H9 (cell line): ENCODE measurements at regions not wholly inside any gene's neighbourhood (a gene's known extent, or its start where the extent isn't known, plus 50 kb on each side); places are given as distances from the start of the nearest gene placed in this dataset.

Experiments used
- DNase-seq: peaks from one replicate; pipeline ENCODE4 v3.0.0-alpha.2; 2017
- H2AFZ ChIP-seq: one replicate; pipeline ENCODE4 v1.6.1; 2013; ENCODE audit warnings: mild to moderate bottlenecking, low read length, control low read depth, moderate library complexity
- H2AK5ac ChIP-seq: 2 replicates; pipeline ENCODE4 v1.6.1; 2013; ENCODE audit warnings: low read length, control low read depth, mixed read lengths; ENCODE audit not compliant: insufficient read length
- H2BK120ac ChIP-seq: one replicate; pipeline ENCODE4 v1.6.1; 2013; ENCODE audit warnings: low read depth, mild to moderate bottlenecking, low read length, control low read depth, inconsistent platforms; ENCODE audit not compliant: poor library complexity, severe bottlenecking
- H2BK12ac ChIP-seq: 2 replicates; pipeline ENCODE4 v1.6.1; 2013; ENCODE audit warnings: low read length, control low read depth, mixed read lengths, low read depth; ENCODE audit not compliant: insufficient read length
- H2BK15ac ChIP-seq: 2 replicates; pipeline ENCODE4 v1.6.1; 2013; ENCODE audit warnings: low read depth, low read length, control low read depth
- H2BK20ac ChIP-seq: one replicate; pipeline ENCODE4 v1.6.1; 2013; ENCODE audit warnings: low read depth, mild to moderate bottlenecking, low read length, control low read depth, inconsistent platforms; ENCODE audit not compliant: poor library complexity, severe bottlenecking
- H2BK5ac ChIP-seq: 2 replicates; pipeline ENCODE4 v1.6.1; 2013; ENCODE audit warnings: low read length, control low read depth, mixed read lengths; ENCODE audit not compliant: insufficient read length
- H3K14ac ChIP-seq: 2 replicates; pipeline ENCODE4 v1.6.1; 2013; ENCODE audit warnings: low read length, control low read depth; ENCODE audit not compliant: insufficient read depth
- H3K18ac ChIP-seq: 2 replicates; pipeline ENCODE4 v1.6.1; 2013; ENCODE audit warnings: low read depth, mild to moderate bottlenecking, mixed read lengths, low read length, control low read depth; ENCODE audit not compliant: insufficient read length
- H3K23ac ChIP-seq: 2 replicates; pipeline ENCODE4 v1.6.1; 2013; ENCODE audit warnings: low read length, control low read depth, mixed read lengths, low read depth; ENCODE audit not compliant: insufficient read length
- H3K23me2 ChIP-seq: 2 replicates; pipeline ENCODE4 v1.6.1; 2013; ENCODE audit warnings: low read depth, mild to moderate bottlenecking, mixed read lengths, low read length, control low read depth; ENCODE audit not compliant: insufficient read length, poor library complexity, severe bottlenecking
- H3K27ac ChIP-seq: 2 replicates; pipeline ENCODE4 v1.5.1; 2013; ENCODE audit warnings: low read length, control low read depth, mixed read lengths, low read depth; ENCODE audit not compliant: insufficient read length
- H3K27me3 ChIP-seq: 2 replicates; pipeline ENCODE4 v1.6.1; 2013; ENCODE audit warnings: low read length, control low read depth, inconsistent platforms; ENCODE audit not compliant: insufficient read depth
- H3K4ac ChIP-seq: 2 replicates; pipeline ENCODE4 v1.6.1; 2013; ENCODE audit warnings: low read depth, mild to moderate bottlenecking, control low read depth, inconsistent platforms, low read length, moderate library complexity
- H3K4me1 ChIP-seq: 2 replicates; pipeline ENCODE4 v1.6.1; 2013; ENCODE audit warnings: low read length, control low read depth, inconsistent platforms; ENCODE audit not compliant: insufficient read depth
- H3K4me2 ChIP-seq: 2 replicates; pipeline ENCODE4 v1.6.1; 2013; ENCODE audit warnings: low read length, control low read depth, mixed read lengths; ENCODE audit not compliant: insufficient read length, insufficient read depth
- H3K56ac ChIP-seq: 2 replicates; pipeline ENCODE4 v1.6.1; 2013; ENCODE audit warnings: low read depth, mild to moderate bottlenecking, mixed read lengths, low read length, control low read depth; ENCODE audit not compliant: insufficient read length
- H3K79me1 ChIP-seq: 2 replicates; pipeline ENCODE4 v1.6.1; 2013; ENCODE audit warnings: low read depth, mild to moderate bottlenecking, moderate library complexity, low read length, control low read depth, inconsistent platforms; ENCODE audit not compliant: insufficient read depth, poor library complexity, severe bottlenecking
- H3K79me2 ChIP-seq: 2 replicates; pipeline ENCODE4 v1.6.1; 2013; ENCODE audit warnings: low read length, control low read depth, inconsistent platforms; ENCODE audit not compliant: insufficient read depth
- H3K9ac ChIP-seq: 2 replicates; pipeline ENCODE4 v1.6.1; 2013; ENCODE audit warnings: low read length, control low read depth, mixed read lengths; ENCODE audit not compliant: insufficient read length; ENCODE audit errors: extremely low read depth
- H3K9me3 ChIP-seq: one replicate; pipeline ENCODE4 v1.6.1; 2013; ENCODE audit warnings: low read depth, low read length, inconsistent platforms; ENCODE audit not compliant: control insufficient read depth
- H3T11ph ChIP-seq: one replicate; pipeline ENCODE4 v1.6.1; 2013; ENCODE audit warnings: mild to moderate bottlenecking, low read length, control low read depth, inconsistent platforms
- H4K20me1 ChIP-seq: one replicate; pipeline ENCODE4 v1.6.1; 2013; ENCODE audit not compliant: control insufficient read depth, insufficient read length, insufficient read depth
- H4K5ac ChIP-seq: 2 replicates; pipeline ENCODE4 v1.6.1; 2013; ENCODE audit warnings: low read depth, mild to moderate bottlenecking, mixed read lengths, low read length, control low read depth; ENCODE audit not compliant: insufficient read length
- H4K8ac ChIP-seq: replicated peaks from 2 replicates; pipeline ENCODE4 v1.6.1; 2013; ENCODE audit warnings: low read length, control low read depth, mixed read lengths, low read depth; ENCODE audit not compliant: insufficient read length
- H4K91ac ChIP-seq: 2 replicates; pipeline ENCODE4 v1.6.1; 2013; ENCODE audit warnings: low read depth, mild to moderate bottlenecking, moderate library complexity, mixed read lengths, low read length, control low read depth; ENCODE audit not compliant: insufficient read length
- H3K27ac Mint-ChIP-seq, 3 experiments: 2 replicates in 2 of 3; 3 replicates in 1 of 3; pipeline ENCODE4 v1.8.0; 2020 to 2021; ENCODE audit warnings: mixed read lengths in 3 of 3, mild to moderate bottlenecking in 1 of 3, moderate library complexity in 1 of 3
- H3K27me3 Mint-ChIP-seq: 2 replicates; pipeline ENCODE4 v1.8.0; 2021; ENCODE audit warnings: low read depth, mild to moderate bottlenecking, moderate library complexity, mixed read lengths
- H3K36me3 Mint-ChIP-seq, 3 experiments: 2 replicates in 2 of 3; 3 replicates in 1 of 3; pipeline ENCODE4 v1.8.0; 2020 to 2021; ENCODE audit warnings: low read depth in 3 of 3, mixed read lengths in 3 of 3; ENCODE audit not compliant: insufficient read depth in 1 of 3
- H3K4me1 Mint-ChIP-seq, 2 experiments: 2 replicates each; pipeline ENCODE4 v1.8.0; 2020; ENCODE audit warnings: mixed read lengths in 2 of 2
- H3K4me3 Mint-ChIP-seq, 2 experiments: 2 replicates in 1 of 2; 3 replicates in 1 of 2; pipeline ENCODE4 v1.8.0; 2020 to 2021; ENCODE audit warnings: mild to moderate bottlenecking in 2 of 2, mixed read lengths in 2 of 2, moderate library complexity in 1 of 2
- H3K9me3 Mint-ChIP-seq, 2 experiments: 2 replicates in 1 of 2; 3 replicates in 1 of 2; pipeline ENCODE4 v1.8.0; 2020; ENCODE audit warnings: mild to moderate bottlenecking in 2 of 2, mixed read lengths in 2 of 2, moderate library complexity in 1 of 2
- WGBS: extraction: QIAGEN DNeasy Blood & Tissue Kit; methylation state at CpG from one replicate; pipeline ENCODE4 v1.1.7; 2013; ENCODE audit warnings: missing lambda C conversion rate, low lambda C conversion rate, mixed read lengths; ENCODE audit not compliant: insufficient read length; ENCODE audit errors: extremely low coverage; 5-methylcytosine and 5-hydroxymethylcytosine counted together
- TF ChIP-seq, protein P1 (sequence below): fragments of 200-600 bp; sonication (generic); conservative IDR thresholded peaks from 3 replicates; pipeline ENCODE4 v1.8.0; 2021; ENCODE audit warnings: antibody characterized with exemption, mild to moderate bottlenecking

GRCh38 chr16:73185737-73186136, 137.8 kb upstream of the ZFHX3 start:
- no peak overlapping the region for H2AK5ac ChIP-seq
- H3K18ac ChIP-seq: no peak overlapping the region
- H3K4ac ChIP-seq: no peak overlapping the region
- H3K56ac ChIP-seq: no peak overlapping the region
- H3K14ac ChIP-seq: no peak overlapping the region
- no peaks in the 10 kb centered on the region for H3K9me3 ChIP-seq
- H2BK12ac ChIP-seq: no peak overlapping the region
- no peak overlapping the region for H3K4me2 ChIP-seq
- no peak overlapping the region for H3K9ac ChIP-seq
- no peaks in the 10 kb centered on the region for H3K23me2 ChIP-seq
- DNase-seq: no peak
- H3K4me1 ChIP-seq: no peaks in the 10 kb centered on the region
- H2BK5ac ChIP-seq: no peak overlapping the region
- H3K79me1 ChIP-seq: no peaks in the 10 kb centered on the region
- no peaks in the 10 kb centered on the region for H3K79me2 ChIP-seq
- H4K8ac ChIP-seq: no peak overlapping the region
- no peak overlapping the region for H3K27ac ChIP-seq
- H2BK20ac ChIP-seq: no peak overlapping the region
- Mint-ChIP-seq H3K9me3 (peaks cover 2 to 6% of the 10 kb centered on the region in 2 experiments; a peak in 1 of 5 replicates), H3K4me3 (no peak overlapping the region), H3K27me3 (peaks cover 14% of the 10 kb centered on the region), H3K27ac (no peak overlapping the region), H3K36me3 (no peaks in the 10 kb centered on the region), H3K4me1 (0 out of 4 replicates have a peak, but pooled peaks cover 0 to 4% of the 10 kb centered on the region in 2 experiments)
- H2BK15ac ChIP-seq: no peak overlapping the region
- no peak overlapping the region for H4K91ac ChIP-seq
- H3K27me3 ChIP-seq: no peaks in the 10 kb centered on the region
- H4K20me1 ChIP-seq: no peaks in the 10 kb centered on the region
- no peak overlapping the region for H2AFZ ChIP-seq
- no peak overlapping the region for H3T11ph ChIP-seq
- WGBS: no CpG with 5 or more reads among the region's 11 CpGs
- TF ChIP-seq, protein P1, sequence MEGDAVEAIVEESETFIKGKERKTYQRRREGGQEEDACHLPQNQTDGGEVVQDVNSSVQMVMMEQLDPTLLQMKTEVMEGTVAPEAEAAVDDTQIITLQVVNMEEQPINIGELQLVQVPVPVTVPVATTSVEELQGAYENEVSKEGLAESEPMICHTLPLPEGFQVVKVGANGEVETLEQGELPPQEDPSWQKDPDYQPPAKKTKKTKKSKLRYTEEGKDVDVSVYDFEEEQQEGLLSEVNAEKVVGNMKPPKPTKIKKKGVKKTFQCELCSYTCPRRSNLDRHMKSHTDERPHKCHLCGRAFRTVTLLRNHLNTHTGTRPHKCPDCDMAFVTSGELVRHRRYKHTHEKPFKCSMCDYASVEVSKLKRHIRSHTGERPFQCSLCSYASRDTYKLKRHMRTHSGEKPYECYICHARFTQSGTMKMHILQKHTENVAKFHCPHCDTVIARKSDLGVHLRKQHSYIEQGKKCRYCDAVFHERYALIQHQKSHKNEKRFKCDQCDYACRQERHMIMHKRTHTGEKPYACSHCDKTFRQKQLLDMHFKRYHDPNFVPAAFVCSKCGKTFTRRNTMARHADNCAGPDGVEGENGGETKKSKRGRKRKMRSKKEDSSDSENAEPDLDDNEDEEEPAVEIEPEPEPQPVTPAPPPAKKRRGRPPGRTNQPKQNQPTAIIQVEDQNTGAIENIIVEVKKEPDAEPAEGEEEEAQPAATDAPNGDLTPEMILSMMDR: no peak
- no peak overlapping the region for H3K23ac ChIP-seq
- H2BK120ac ChIP-seq: no peak overlapping the region
- H4K5ac ChIP-seq: no peak overlapping the region
